Keratinocyte (primary cell): ENCODE measurements at regions not wholly inside any gene's neighbourhood (a gene's known extent, or its start where the extent isn't known, plus 50 kb on each side); places are given as distances from the start of the nearest gene placed in this dataset.

Experiments
- EZH2 ChIP-seq: IDR thresholded peaks from one replicate; pipeline ENCODE4 v1.6.1; 2012; ENCODE audit warnings: inconsistent platforms, mild to moderate bottlenecking, low read length, moderate library complexity
- TF ChIP-seq, protein P1 (sequence below), 3 experiments: IDR thresholded peaks in 1 of 3; conservative IDR thresholded peaks in 1 of 3; optimal IDR thresholded peaks in 1 of 3; 2 replicates in 2 of 3; 3 replicates in 1 of 3; pipeline versions ENCODE3 to v1.5.1; 2011; ENCODE audit warnings: low read length in 3 of 3, mild to moderate bottlenecking in 3 of 3, moderate library complexity in 2 of 3, control low read depth in 1 of 3, inconsistent platforms in 1 of 3; ENCODE audit not compliant: insufficient read depth in 2 of 3; ENCODE audit errors: extremely low read depth in 1 of 3

- TF ChIP-seq, protein P1, sequence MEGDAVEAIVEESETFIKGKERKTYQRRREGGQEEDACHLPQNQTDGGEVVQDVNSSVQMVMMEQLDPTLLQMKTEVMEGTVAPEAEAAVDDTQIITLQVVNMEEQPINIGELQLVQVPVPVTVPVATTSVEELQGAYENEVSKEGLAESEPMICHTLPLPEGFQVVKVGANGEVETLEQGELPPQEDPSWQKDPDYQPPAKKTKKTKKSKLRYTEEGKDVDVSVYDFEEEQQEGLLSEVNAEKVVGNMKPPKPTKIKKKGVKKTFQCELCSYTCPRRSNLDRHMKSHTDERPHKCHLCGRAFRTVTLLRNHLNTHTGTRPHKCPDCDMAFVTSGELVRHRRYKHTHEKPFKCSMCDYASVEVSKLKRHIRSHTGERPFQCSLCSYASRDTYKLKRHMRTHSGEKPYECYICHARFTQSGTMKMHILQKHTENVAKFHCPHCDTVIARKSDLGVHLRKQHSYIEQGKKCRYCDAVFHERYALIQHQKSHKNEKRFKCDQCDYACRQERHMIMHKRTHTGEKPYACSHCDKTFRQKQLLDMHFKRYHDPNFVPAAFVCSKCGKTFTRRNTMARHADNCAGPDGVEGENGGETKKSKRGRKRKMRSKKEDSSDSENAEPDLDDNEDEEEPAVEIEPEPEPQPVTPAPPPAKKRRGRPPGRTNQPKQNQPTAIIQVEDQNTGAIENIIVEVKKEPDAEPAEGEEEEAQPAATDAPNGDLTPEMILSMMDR (optimal IDR thresholded peaks at IDR 0.05 in 1 of 3, IDR thresholded peaks at IDR 0.05 in 1 of 3, conservative IDR thresholded peaks at IDR 0.05 in 1 of 3; ENCODE audit: extremely low read depth in 1 of 3, insufficient read depth in 2 of 3, low read length in 3 of 3), result no peak
- no peak for TF ChIP-seq EZH2
Measured at GRCh38 chr6:23349521-23350147, 776.4 kb upstream of the NRSN1 start.
